GM12891 (cell line): ENCODE measurements at regions not wholly inside any gene's neighbourhood (a gene's known extent, or its start where the extent isn't known, plus 50 kb on each side); places are given as distances from the start of the nearest gene placed in this dataset.

Source experiments
- PAX5 ChIP-seq: IDR thresholded peaks from 2 replicates; pipeline ENCODE4 v1.6.1; 2011; ENCODE audit warnings: low read length, moderate library complexity, mild to moderate bottlenecking; ENCODE audit not compliant: insufficient read depth, severe bottlenecking
- POLR2A ChIP-seq: IDR thresholded peaks from 2 replicates; pipeline ENCODE4 v1.6.1; 2011; ENCODE audit warnings: low read depth, low read length, control low read depth
- POLR2AphosphoS5 ChIP-seq: IDR thresholded peaks from 2 replicates; pipeline ENCODE4 v1.6.1; 2011; ENCODE audit warnings: low read depth, low read length, control low read depth
- TAF1 ChIP-seq: IDR thresholded peaks from 2 replicates; pipeline ENCODE4 v1.6.1; 2011; ENCODE audit warnings: low read depth, low read length, control low read depth

DNA sequence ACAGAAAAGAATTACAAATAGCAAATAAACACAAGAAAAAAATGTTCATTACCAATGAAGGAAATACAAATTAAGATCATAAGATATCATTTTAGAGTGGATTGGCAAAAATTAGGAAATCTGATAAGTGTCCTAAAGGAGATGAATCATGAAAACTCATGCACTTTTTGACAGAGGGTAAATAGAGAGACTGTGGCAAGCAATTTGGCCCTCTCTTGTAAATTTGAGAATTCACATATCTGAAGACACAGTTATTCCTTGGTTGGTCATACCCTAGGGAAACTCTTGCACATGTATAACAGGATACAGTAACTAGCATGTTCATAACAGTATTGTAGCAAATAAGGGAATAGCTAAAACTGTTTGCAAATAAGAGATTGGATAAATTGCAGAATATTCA is 246.0 kb upstream of the GADL1 start:
- no peak for TF ChIP-seq POLR2AphosphoS5
- no peak for TF ChIP-seq TAF1
- TF ChIP-seq POLR2A, result no peak
- no peak for TF ChIP-seq PAX5
